Gastroesophageal sphincter (tissue), 4 donors: ENCODE measurements at regions not wholly inside any gene's neighbourhood (a gene's known extent, or its start where the extent isn't known, plus 50 kb on each side); places are given as distances from the start of the nearest gene placed in this dataset.

Experiments used
- ATAC-seq: fragments of 150-250 bp; one replicate; pipeline ENCODE4 v1.9.1; 2016; ENCODE audit warnings: mild to moderate bottlenecking, moderate library complexity
- H3K27ac ChIP-seq, 4 donors: fragments of 200-600 bp; sonication (generic) in 3 of 4; 1 replicate in 3 of 4; 2 replicates in 1 of 4; pipeline ENCODE4 v1.5.1; 2016 to 2019
- H3K27me3 ChIP-seq: fragments of 200-600 bp; sonication (generic); one replicate; pipeline ENCODE4 v1.5.1; 2019
- H3K36me3 ChIP-seq, 2 donors: fragments of 200-600 bp; sonication (generic); one replicate each; pipeline ENCODE4 v1.5.1; 2019; ENCODE audit warnings: control low read depth in 1 of 2
- H3K4me1 ChIP-seq, 3 donors: fragments of 200-600 bp; sonication (generic); 1 replicate in 2 of 3; 2 replicates in 1 of 3; pipeline ENCODE4 v1.5.1; 2016 to 2019; ENCODE audit warnings: control low read depth in 2 of 3
- H3K4me3 ChIP-seq, 2 donors: fragments of 200-600 bp; sonication (generic); one replicate each; pipeline ENCODE4 v1.5.1; 2019; ENCODE audit warnings: mild to moderate bottlenecking in 1 of 2, moderate library complexity in 1 of 2
- H3K9me3 ChIP-seq, 3 donors: fragments of 200-600 bp; sonication (generic); one replicate each; pipeline ENCODE4 v1.5.1; 2017 to 2019; ENCODE audit warnings: control low read depth in 2 of 3
- EP300 ChIP-seq: sonication (generic); formaldehyde crosslinking; IDR thresholded peaks from one replicate; pipeline ENCODE4 v1.6.1; 2017; ENCODE audit warnings: antibody characterized with exemption, mild to moderate bottlenecking
- POLR2A ChIP-seq, 2 donors: fragments of 450-650 bp; IDR thresholded peaks; one replicate each; pipeline ENCODE4 v1.6.1; 2017; ENCODE audit warnings: antibody characterized with exemption in 2 of 2, mild to moderate bottlenecking in 2 of 2, moderate library complexity in 1 of 2
- POLR2AphosphoS5 ChIP-seq: sonication (generic); formaldehyde crosslinking; IDR thresholded peaks from one replicate; pipeline ENCODE4 v1.6.1; 2017; ENCODE audit warnings: antibody characterized with exemption
- WGBS, 2 donors: methylation state at CpG; one replicate each; pipeline ENCODE4 v1.1.5; 2018; ENCODE audit warnings: low coverage in 1 of 2; 5-methylcytosine and 5-hydroxymethylcytosine counted together
- TF ChIP-seq, protein P1 (sequence below), 4 experiments: fragments of 200-600 bp in 2 of 4; fragments of 450-650 bp in 2 of 4; sonication (generic) in 1 of 4; IDR thresholded peaks; one replicate each; pipeline ENCODE4 v1.5.1; 2017 to 2019; ENCODE audit warnings: antibody characterized with exemption in 4 of 4, mild to moderate bottlenecking in 2 of 4, moderate library complexity in 2 of 4

DNA sequence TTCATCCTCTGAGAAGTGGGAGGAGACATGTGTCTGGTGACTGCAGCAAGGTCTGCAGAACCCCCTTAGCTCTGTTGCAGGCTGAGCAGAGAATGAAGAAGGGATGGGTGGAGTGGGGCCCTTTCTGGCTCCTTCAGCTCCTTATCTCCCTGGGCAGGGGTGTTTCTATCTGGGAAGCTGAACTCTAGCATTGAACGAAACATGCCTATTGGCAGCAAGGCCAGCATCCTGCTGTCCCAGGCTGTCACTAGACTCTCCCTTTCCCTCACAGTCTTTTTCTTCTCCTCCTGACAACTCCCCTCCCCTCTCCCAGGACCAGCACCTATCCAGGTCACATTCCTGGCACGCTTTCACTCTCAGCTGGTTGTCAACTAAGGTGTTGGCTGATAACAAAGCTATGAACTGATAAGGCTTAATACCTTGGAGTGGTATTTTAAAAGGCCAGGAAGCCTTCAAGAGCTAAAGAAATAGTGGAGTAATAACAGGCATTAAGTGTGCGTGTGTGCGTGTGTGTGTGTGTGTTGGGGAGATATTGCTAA, 128.8 kb upstream of the FZD8 start:
- no peaks in the 10 kb centered on the region for H3K27me3 ChIP-seq
- ATAC-seq: no peak
- peaks cover 0 to 7% (median 0%) of the 10 kb centered on the region in 3 donors for H3K4me1 ChIP-seq
- no peaks in the 10 kb centered on the region for H3K9me3 ChIP-seq
- TF ChIP-seq POLR2AphosphoS5: no peak
- WGBS, 2 donors: 58% methylated on average over 3 of the region's 4 CpGs; no CpG with 5 or more reads in 1 of the 2 donors
- no peak overlapping the region for H3K4me3 ChIP-seq
- no peak overlapping the region for H3K27ac ChIP-seq
- H3K36me3 ChIP-seq: no peaks in the 10 kb centered on the region

DNA sequence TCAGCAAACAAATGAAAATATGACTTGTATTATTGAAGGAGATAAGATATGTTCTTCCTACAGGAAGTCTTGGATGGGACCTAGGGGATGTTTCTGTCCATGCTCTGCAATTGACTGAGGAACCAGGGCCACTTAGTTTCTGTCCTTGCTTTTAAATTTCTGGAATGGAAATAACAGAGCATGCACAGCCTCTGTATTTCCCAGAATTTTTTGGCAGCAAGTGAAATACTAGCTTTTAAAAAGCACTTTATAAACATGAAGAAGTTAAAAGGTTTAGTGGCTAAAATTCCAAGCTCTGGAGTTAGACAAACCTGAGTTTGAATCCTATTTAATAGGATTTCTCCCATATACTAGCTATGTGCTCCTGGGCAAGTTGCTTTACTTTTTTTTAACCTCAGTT, 127.7 kb upstream of the FZD8 start:
- Histone ChIP-seq H3K27me3 (no peaks in the 10 kb centered on the region), H3K27ac (no peak overlapping the region), H3K36me3 (no peaks in the 10 kb centered on the region), H3K4me1 (peaks cover 0 to 7% (median 0%) of the 10 kb centered on the region in 3 donors), H3K4me3 (no peak overlapping the region), H3K9me3 (no peaks in the 10 kb centered on the region)
- no peak for TF ChIP-seq POLR2A (IDR thresholded peaks at IDR 0.05)
- no peak for TF ChIP-seq EP300
- no peak for TF ChIP-seq POLR2AphosphoS5
- TF ChIP-seq, protein P1, sequence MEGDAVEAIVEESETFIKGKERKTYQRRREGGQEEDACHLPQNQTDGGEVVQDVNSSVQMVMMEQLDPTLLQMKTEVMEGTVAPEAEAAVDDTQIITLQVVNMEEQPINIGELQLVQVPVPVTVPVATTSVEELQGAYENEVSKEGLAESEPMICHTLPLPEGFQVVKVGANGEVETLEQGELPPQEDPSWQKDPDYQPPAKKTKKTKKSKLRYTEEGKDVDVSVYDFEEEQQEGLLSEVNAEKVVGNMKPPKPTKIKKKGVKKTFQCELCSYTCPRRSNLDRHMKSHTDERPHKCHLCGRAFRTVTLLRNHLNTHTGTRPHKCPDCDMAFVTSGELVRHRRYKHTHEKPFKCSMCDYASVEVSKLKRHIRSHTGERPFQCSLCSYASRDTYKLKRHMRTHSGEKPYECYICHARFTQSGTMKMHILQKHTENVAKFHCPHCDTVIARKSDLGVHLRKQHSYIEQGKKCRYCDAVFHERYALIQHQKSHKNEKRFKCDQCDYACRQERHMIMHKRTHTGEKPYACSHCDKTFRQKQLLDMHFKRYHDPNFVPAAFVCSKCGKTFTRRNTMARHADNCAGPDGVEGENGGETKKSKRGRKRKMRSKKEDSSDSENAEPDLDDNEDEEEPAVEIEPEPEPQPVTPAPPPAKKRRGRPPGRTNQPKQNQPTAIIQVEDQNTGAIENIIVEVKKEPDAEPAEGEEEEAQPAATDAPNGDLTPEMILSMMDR (IDR thresholded peaks at IDR 0.05): no peak
- no peak for ATAC-seq

DNA sequence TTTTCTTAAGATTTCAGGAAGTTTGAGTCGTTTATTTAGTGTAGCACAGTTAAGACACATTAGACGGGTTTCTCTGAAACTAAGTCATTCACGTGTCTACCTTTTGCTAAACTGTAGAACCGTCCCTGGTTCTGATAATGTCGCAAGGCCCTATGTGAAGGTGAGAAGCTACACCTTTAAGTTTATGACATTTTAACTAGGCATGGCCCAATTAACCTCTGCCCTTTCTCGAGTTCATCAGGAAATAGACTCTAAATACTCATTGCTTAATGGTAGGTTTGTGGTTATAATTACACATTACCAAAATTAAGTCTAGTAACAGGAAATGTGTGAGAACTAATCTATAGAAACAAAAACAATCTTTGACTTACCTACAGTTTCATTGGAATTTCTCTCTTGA, 126.6 kb upstream of the FZD8 start:
- peaks cover 0 to 7% (median 0%) of the 10 kb centered on the region in 3 donors for H3K4me1 ChIP-seq
- no peak for ATAC-seq
- H3K27ac ChIP-seq: no peak overlapping the region
- H3K4me3 ChIP-seq: no peak overlapping the region
- no peaks in the 10 kb centered on the region for H3K9me3 ChIP-seq
- H3K36me3 ChIP-seq: no peaks in the 10 kb centered on the region
- no peak for TF ChIP-seq POLR2A (IDR thresholded peaks at IDR 0.05)
- TF ChIP-seq, protein P1 (IDR thresholded peaks at IDR 0.05): no peak
- no peak for TF ChIP-seq EP300
- no peak for TF ChIP-seq POLR2AphosphoS5
- 63 to 76% methylated on average over 6 of the region's 6 CpGs for WGBS, 2 donors
- H3K27me3 ChIP-seq: no peaks in the 10 kb centered on the region

DNA sequence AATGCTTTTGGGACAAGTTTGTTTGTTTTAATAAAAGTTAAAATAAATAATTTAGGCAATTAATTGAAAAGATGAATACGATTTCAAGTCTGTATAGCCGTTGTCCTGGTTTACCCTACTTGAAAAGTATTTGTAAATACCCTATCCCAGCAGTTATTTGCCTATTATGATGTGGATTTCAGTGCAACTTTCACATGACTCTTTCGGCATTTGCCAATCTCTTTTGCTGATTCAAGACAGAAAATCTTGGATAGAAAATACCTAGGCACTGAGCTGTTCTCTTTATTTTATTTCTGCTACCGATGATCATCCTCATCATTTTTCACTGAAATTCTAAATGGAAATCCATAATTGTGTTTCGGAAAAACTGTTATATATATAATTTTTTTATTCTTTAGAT, 125.9 kb upstream of the FZD8 start:
- Histone ChIP-seq H3K9me3 (no peaks in the 10 kb centered on the region), H3K36me3 (no peaks in the 10 kb centered on the region), H3K4me3 (no peak overlapping the region), H3K4me1 (peaks cover 0 to 7% (median 0%) of the 10 kb centered on the region in 3 donors), H3K27ac (no peak overlapping the region), H3K27me3 (no peaks in the 10 kb centered on the region)
- ATAC-seq: no peak
- 83 to 86% methylated on average over 5 of the region's 5 CpGs for WGBS, 2 donors
- TF ChIP-seq, protein P1 (IDR thresholded peaks at IDR 0.05): no peak
- TF ChIP-seq POLR2A (IDR thresholded peaks at IDR 0.05): no peak
- TF ChIP-seq EP300: no peak
- TF ChIP-seq POLR2AphosphoS5: no peak

DNA sequence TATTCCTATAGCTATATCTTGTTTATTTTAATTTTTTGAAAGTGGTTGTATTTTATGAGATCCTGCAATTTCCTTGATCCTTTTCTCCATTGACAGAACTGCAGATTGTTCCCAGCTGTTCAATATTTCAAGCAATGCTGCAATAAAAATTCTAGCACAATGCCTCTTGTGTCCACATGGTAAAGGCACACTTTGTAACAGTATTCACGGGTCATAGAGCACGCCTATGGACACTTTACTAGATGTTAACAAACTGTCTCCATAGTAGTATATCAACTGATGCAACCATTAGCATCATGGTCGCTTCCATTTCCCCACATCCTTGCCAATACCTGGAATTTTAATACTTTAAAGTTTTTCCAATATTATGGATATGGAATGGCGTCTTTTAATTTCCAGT, 123.9 kb upstream of the FZD8 start:
- H3K27me3 ChIP-seq: no peaks in the 10 kb centered on the region
- TF ChIP-seq POLR2A (IDR thresholded peaks at IDR 0.05): no peak
- no peak for TF ChIP-seq EP300
- no peak for TF ChIP-seq POLR2AphosphoS5
- TF ChIP-seq, protein P1 (IDR thresholded peaks at IDR 0.05): no peak
- 90 to 96% methylated on average over 4 of the region's 4 CpGs for WGBS, 2 donors
- no peaks in the 10 kb centered on the region for H3K36me3 ChIP-seq
- no peak overlapping the region for H3K27ac ChIP-seq
- no peaks in the 10 kb centered on the region for H3K9me3 ChIP-seq
- no peak overlapping the region for H3K4me3 ChIP-seq
- no peak for ATAC-seq
- H3K4me1 ChIP-seq: peaks cover 0 to 7% (median 0%) of the 10 kb centered on the region in 3 donors
